HCT116 (cell line): ENCODE measurements at regions not wholly inside any gene's neighbourhood (a gene's known extent, or its start where the extent isn't known, plus 50 kb on each side); places are given as distances from the start of the nearest gene placed in this dataset.

Experiments used
- ATAC-seq: fragments of 200-7000 bp; cut with Tn5 transposase; 2 replicates; pipeline ENCODE4 v1.9.1; 2020; ENCODE audit warnings: mild to moderate bottlenecking, moderate library complexity
- BruUV-seq: library from RNA; stranded (reverse); fragments of 400-500 nt; replicated peaks from 2 replicates; lab custom pipeline; 2021; lab: Mats Ljungman, UMichigan
- CTCF ChIA-PET: fragments of 300-600 bp; sonication (Branson Sonifier 250); formaldehyde crosslinking; loops from one replicate; lab custom pipeline; 2021; ENCODE audit warnings: antibody characterized with exemption; lab: Charles Lee
- POLR2A ChIA-PET: fragments of 300-600, 350-600 bp; sonication (Branson Sonifier 250); formaldehyde crosslinking; loops from one replicate; lab custom pipeline; 2021; ENCODE audit warnings: antibody characterized with exemption; lab: Charles Lee
- RAD21 ChIA-PET, 2 experiments: fragments of 300-600 bp; sonication (Branson Sonifier 250); formaldehyde crosslinking; loops; one replicate each; lab custom pipeline; 2023; ENCODE audit warnings: low total read pairs in 2 of 2; ENCODE audit not compliant: uncharacterized antibody in 2 of 2, unreplicated experiment in 2 of 2, low non-redundant PET in 1 of 2; lab: Charles Lee
- DNase-seq: peaks from one replicate; pipeline ENCODE4 v3.0.0-alpha.2; 2010; ENCODE audit warnings: low read depth, low spot score
- H2AFZ ChIP-seq: fragments of 200-600 bp; shearing (Covaris generic), sonication (generic); 2 replicates; pipeline ENCODE4 v1.6.1; 2017; ENCODE audit warnings: low read depth, mixed run types, mixed read lengths, antibody characterized with exemption, low read length; ENCODE audit not compliant: poor library complexity, severe bottlenecking
- H3K27ac ChIP-seq: 2 replicates; pipeline ENCODE4 v1.5.1; 2012; ENCODE audit warnings: low read depth, low read length
- H3K27me3 ChIP-seq: fragments of 200-600 bp; sonication (generic); 2 replicates; pipeline ENCODE4 v1.6.1; 2016; ENCODE audit warnings: mixed run types, low read length, mixed read lengths; ENCODE audit not compliant: insufficient read depth
- H3K36me3 ChIP-seq, 2 experiments: fragments of 200-500 bp in 1 of 2; fragments of 200-600 bp in 1 of 2; sonication (Bioruptor generic) in 1 of 2; sonication (generic) in 1 of 2; 2 replicates each; pipeline versions ENCODE4 v1.5.1 to v1.6.1; 2014 to 2016; ENCODE audit warnings: low read length in 2 of 2, inconsistent platforms in 1 of 2, mixed read lengths in 1 of 2, mixed run types in 1 of 2; ENCODE audit not compliant: insufficient read depth in 2 of 2, control insufficient read depth in 1 of 2
- H3K4me1 ChIP-seq, 2 experiments: fragments of 200-600 bp in 1 of 2; sonication (generic) in 1 of 2; 2 replicates each; pipeline versions ENCODE4 v1.5.1 to v1.6.1; 2012 to 2017; ENCODE audit warnings: low read length in 2 of 2, inconsistent platforms in 1 of 2, mild to moderate bottlenecking in 1 of 2, mixed read lengths in 1 of 2, mixed run types in 1 of 2, moderate library complexity in 1 of 2; ENCODE audit not compliant: insufficient read depth in 2 of 2, control insufficient read depth in 1 of 2
- H3K4me2 ChIP-seq: fragments of 200-600 bp; sonication (generic); 2 replicates; pipeline ENCODE4 v1.6.1; 2017; ENCODE audit warnings: mixed run types, low read length, mixed read lengths
- H3K4me3 ChIP-seq, 2 experiments: fragments of 200-600 bp in 1 of 2; sonication (generic) in 1 of 2; replicated peaks in 1 of 2; 2 replicates each; pipeline ENCODE4 v1.5.1; 2011 to 2016; ENCODE audit warnings: low read length in 2 of 2, control low read depth in 1 of 2, low read depth in 1 of 2, mild to moderate bottlenecking in 1 of 2, mixed read lengths in 1 of 2, mixed run types in 1 of 2
- H3K79me2 ChIP-seq: fragments of 200-600 bp; sonication (generic); 2 replicates; pipeline ENCODE4 v1.6.1; 2017; ENCODE audit warnings: mild to moderate bottlenecking, mixed run types, low read length, moderate library complexity, mixed read lengths; ENCODE audit not compliant: insufficient read depth
- H3K9ac ChIP-seq: fragments of 200-600 bp; sonication (generic); 2 replicates; pipeline ENCODE4 v1.6.1; 2016; ENCODE audit warnings: low read length, mixed read lengths
- H3K9me2 ChIP-seq: fragments of 200-600 bp; sonication (generic), shearing (Covaris generic); 2 replicates; pipeline ENCODE4 v1.6.1; 2017; ENCODE audit warnings: mixed run types, mild to moderate bottlenecking, moderate library complexity; ENCODE audit not compliant: insufficient read depth
- H3K9me3 ChIP-seq, 2 experiments: fragments of 200-500 bp in 1 of 2; fragments of 200-600 bp in 1 of 2; sonication (Bioruptor generic) in 1 of 2; sonication (generic) in 1 of 2; 2 replicates each; pipeline ENCODE4 v1.6.1; 2014 to 2017; ENCODE audit warnings: low read length in 2 of 2, mixed read lengths in 2 of 2, inconsistent platforms in 1 of 2, low read depth in 1 of 2, mild to moderate bottlenecking in 1 of 2, mixed run types in 1 of 2, moderate library complexity in 1 of 2; ENCODE audit not compliant: control insufficient read depth in 1 of 2, insufficient read depth in 1 of 2
- H4K20me1 ChIP-seq: fragments of 200-600 bp; sonication (generic), shearing (Covaris generic); 2 replicates; pipeline ENCODE4 v1.6.1; 2017; ENCODE audit warnings: mixed run types, mild to moderate bottlenecking, moderate library complexity; ENCODE audit not compliant: insufficient read depth
- CBX3 ChIP-seq: IDR thresholded peaks from 2 replicates; pipeline ENCODE4 v1.6.1; 2012; ENCODE audit warnings: low read depth
- CEBPB ChIP-seq: IDR thresholded peaks from 2 replicates; pipeline ENCODE4 v1.6.1; 2012; ENCODE audit warnings: low read depth
- EZH2 ChIP-seq: fragments of 200-600 bp; sonication (generic); IDR thresholded peaks from 2 replicates; pipeline ENCODE4 v1.6.1; 2017; ENCODE audit warnings: antibody characterized with exemption, mixed run types
- EZH2phosphoT487 ChIP-seq: fragments of 200-600 bp; IDR thresholded peaks from 2 replicates; pipeline ENCODE4 v1.6.1; 2018; ENCODE audit warnings: antibody characterized with exemption, borderline replicate concordance
- POLR2A ChIP-seq: IDR thresholded peaks from 2 replicates; pipeline ENCODE4 v1.7.0; 2011; ENCODE audit warnings: borderline replicate concordance; ENCODE audit not compliant: insufficient read depth, insufficient read length; ENCODE audit errors: extremely low read depth
- POLR2AphosphoS5 ChIP-seq: IDR thresholded peaks from 2 replicates; pipeline ENCODE4 v1.6.1; 2011; ENCODE audit warnings: mild to moderate bottlenecking, low read depth, low read length, moderate library complexity
- SIN3A ChIP-seq: IDR thresholded peaks from 2 replicates; pipeline ENCODE4 v1.6.1; 2012; ENCODE audit warnings: low read depth
- SP1 ChIP-seq: IDR thresholded peaks from 2 replicates; pipeline ENCODE4 v1.6.1; 2012; ENCODE audit warnings: low read depth
- TCF7L2 ChIP-seq: IDR thresholded peaks from 2 replicates; pipeline ENCODE4 v1.7.0; 2011; ENCODE audit warnings: borderline replicate concordance, inconsistent platforms; ENCODE audit not compliant: insufficient read depth, insufficient read length; ENCODE audit errors: extremely low read depth
- YY1 ChIP-seq: IDR thresholded peaks from 2 replicates; pipeline ENCODE4 v1.6.1; 2011; ENCODE audit warnings: low read length, low read depth, moderate library complexity, mild to moderate bottlenecking; ENCODE audit not compliant: insufficient replicate concordance; ENCODE audit errors: extremely low read depth
- intact Hi-C: fragments of 100-400 bp; cut with micrococcal nuclease; formaldehyde crosslinking; loops from 2 replicates; pipeline ENCODE4 v1.10.0; 2022
- TF ChIP-seq, protein P1 (sequence below), 3 experiments: fragments of 200-600 bp in 1 of 3; sonication (generic) in 1 of 3; IDR thresholded peaks in 2 of 3; conservative IDR thresholded peaks in 1 of 3; 2 replicates each; pipeline ENCODE4 v1.5.1; 2012 to 2017; ENCODE audit warnings: low read depth in 2 of 3, low read length in 2 of 3, antibody characterized with exemption in 1 of 3, borderline replicate concordance in 1 of 3, control low read depth in 1 of 3, mild to moderate bottlenecking in 1 of 3, mixed read lengths in 1 of 3, mixed run types in 1 of 3, moderate library complexity in 1 of 3; ENCODE audit not compliant: insufficient read depth in 1 of 3

DNA sequence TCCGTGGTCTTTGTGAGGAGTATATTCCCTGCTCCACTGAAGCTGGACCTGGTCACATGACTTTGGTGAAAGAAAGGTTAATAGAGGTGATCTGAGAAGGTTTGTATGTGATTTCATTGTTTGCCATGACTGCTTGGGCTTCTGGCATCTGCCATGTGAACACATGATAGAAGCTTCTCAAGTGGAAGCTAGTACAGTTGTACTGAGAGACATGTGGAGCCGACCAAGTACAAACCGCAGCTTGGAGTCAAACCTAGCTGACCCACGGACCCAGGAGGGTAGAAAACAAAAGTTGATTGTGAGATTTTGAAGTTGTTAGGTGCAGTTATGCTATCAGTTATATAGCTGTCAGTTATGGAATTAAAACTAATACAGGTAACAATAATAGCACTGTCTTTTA, 140.4 kb downstream of the CARTPT start:
- no TSS peak for BruUV-seq
- Histone ChIP-seq H3K9me3 (no peaks in the 10 kb centered on the region), H3K36me3 (no peaks in the 10 kb centered on the region), H3K27me3 (no peaks in the 10 kb centered on the region), H3K27ac (no peak overlapping the region), H3K79me2 (no peaks in the 10 kb centered on the region), H4K20me1 (no peaks in the 10 kb centered on the region), H3K9ac (no peak overlapping the region), H3K4me3 (no peak overlapping the region), H3K4me2 (no peak overlapping the region), H3K9me2 (no peaks in the 10 kb centered on the region), H3K4me1 (no peaks in the 10 kb centered on the region), H2AFZ (no peak overlapping the region)
- ChIA-PET POLR2A (no interaction called here), RAD21 (no interaction called here), CTCF (no interaction called here)
- intact Hi-C loops: loop anchor here (10.0 kb wide), 1 partner anchor 55 kb away; no protein-coding TSS in a partner anchor
- TF ChIP-seq POLR2AphosphoS5: no peak
- no peak for TF ChIP-seq SP1
- TF ChIP-seq EZH2: no peak
- TF ChIP-seq CEBPB: no peak
- TF ChIP-seq, protein P1, sequence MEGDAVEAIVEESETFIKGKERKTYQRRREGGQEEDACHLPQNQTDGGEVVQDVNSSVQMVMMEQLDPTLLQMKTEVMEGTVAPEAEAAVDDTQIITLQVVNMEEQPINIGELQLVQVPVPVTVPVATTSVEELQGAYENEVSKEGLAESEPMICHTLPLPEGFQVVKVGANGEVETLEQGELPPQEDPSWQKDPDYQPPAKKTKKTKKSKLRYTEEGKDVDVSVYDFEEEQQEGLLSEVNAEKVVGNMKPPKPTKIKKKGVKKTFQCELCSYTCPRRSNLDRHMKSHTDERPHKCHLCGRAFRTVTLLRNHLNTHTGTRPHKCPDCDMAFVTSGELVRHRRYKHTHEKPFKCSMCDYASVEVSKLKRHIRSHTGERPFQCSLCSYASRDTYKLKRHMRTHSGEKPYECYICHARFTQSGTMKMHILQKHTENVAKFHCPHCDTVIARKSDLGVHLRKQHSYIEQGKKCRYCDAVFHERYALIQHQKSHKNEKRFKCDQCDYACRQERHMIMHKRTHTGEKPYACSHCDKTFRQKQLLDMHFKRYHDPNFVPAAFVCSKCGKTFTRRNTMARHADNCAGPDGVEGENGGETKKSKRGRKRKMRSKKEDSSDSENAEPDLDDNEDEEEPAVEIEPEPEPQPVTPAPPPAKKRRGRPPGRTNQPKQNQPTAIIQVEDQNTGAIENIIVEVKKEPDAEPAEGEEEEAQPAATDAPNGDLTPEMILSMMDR (IDR thresholded peaks at IDR 0.05 in 2 of 3, conservative IDR thresholded peaks at IDR 0.05 in 1 of 3; ENCODE audit: borderline replicate concordance in 1 of 3, insufficient read depth in 1 of 3, low read depth in 2 of 3, low read length in 2 of 3): no peak
- TF ChIP-seq TCF7L2: no peak
- TF ChIP-seq CBX3: no peak
- TF ChIP-seq EZH2phosphoT487: no peak
- no peak for TF ChIP-seq SIN3A
- no peak for TF ChIP-seq YY1
- TF ChIP-seq POLR2A: no peak
- ATAC-seq: no peak
- DNase-seq: no peak
